ENCODE measurements at regions not wholly inside any gene's neighbourhood (a gene's known extent, or its start where the extent isn't known, plus 50 kb on each side); places are given as distances from the start of the nearest gene placed in this dataset.

DNA sequence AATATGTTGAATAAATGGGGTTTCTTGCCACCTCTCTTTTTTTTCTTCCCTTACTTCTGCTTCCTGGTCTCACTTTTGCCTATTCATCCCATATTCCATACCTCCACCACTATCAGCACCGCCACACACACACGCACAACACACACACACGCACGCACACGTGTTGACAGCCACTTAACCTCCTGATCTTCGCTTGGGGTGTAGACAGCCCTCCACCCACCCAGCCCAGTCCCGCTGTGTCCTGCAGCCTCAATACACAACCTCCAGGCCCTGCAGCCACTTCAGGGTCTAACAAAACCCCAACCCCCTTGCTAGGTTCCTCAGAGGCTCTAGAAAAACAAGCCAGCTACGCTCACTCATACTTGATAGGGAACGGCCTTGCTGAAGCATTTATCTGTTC lies 72.3 kb downstream of the LINC00237 start:
- DNase-seq, result no peak

DNA sequence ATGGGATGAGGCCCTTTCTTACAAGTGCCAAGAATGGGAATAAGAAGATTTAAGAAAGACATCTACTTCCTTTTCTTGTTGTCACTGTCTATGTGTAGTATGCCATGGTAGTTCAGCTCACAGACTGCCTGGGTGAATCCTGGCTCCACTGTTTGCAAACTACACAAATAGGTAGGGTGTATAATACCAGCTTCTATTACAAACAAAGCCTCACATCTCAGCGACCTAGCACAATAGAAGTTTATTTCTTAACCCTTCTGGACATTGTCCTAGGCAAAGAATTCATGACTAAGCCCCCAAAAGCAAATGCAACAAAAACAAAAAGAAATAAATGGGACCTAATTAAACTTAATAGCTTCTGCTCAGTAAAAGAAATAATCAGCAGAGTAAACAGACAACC lies 74.5 kb downstream of the LINC00237 start:
- DNase-seq, result peak; percentile 50

DNA sequence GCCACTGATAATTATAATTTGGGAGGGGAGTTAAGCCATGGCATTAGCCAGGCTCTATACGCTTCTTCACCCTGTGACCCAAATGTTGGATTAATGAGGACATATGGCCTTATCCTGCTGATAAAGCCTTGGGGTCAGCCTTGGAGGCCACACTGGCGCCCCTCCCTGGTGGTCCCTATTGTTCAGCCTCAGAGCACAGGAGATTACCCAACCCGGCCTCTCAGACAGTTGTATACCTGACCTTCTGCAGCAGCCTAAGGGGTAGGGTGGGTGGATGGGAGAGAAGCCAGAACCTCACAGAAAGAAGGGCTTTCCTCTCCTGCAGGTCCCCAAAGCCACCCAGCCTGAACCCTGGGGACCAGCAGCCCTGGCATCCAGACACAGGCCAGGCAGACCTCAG lies 76.8 kb downstream of the LINC00237 start:
- no peak for DNase-seq

DNA sequence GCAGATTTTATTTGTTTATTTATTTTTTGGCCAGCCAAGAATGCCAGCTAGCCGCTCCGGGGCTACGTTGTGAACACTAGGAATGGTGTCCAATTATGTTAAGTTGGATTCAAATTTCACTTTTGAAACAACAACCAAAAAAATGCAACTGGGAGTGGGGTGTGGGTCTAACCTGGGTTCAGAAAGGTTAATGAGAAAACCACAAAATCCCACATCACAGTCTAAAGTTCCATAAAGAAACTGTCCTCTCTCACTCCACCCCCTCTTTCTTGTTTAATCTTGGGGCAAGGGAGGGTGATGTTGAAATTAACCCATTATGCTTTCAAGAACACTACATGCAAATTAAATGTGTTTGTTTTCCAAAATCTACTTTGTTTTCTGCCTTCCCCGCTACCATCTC lies 77.2 kb downstream of the LINC00237 start:
- no peak for DNase-seq

DNA sequence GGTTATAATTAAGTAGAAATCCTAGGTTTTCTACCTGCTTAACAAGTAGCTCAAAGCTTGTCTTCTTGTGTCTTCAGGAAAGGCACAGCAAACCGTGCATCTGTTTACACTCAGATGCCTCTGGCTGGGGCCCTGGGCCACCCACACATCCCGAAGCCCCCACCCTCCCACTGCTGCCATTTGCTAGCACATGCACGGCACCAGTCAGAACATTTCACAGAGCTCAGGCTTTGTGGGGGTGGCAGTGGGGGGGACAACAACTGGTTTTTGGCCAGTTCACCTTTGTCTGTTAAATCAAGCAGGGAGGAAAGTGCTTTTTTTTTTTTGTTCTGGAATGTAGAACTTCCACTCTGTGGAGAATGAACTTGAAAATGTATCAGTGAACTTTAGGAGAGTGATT lies 77.7 kb downstream of the LINC00237 start:
- no peak for DNase-seq

DNA sequence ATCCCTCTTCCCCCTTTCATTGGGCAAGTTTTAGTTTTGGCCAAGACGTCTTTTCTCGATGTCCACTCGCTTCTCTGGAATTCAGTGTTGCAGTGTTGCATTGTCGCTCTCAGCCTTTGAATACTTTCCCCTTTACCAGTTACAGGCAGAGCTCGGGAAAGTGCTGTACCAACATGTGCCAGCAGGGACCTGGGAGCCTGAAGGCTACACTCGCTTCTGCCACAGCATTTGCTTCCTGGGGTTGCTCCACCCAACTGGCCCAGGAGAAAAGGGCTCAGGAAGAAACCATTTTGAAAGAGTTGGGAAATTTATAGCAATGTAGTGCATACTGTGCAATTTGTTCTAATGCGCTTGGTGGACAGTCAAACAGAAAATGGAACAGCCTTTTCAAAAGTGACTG lies 78.6 kb downstream of the LINC00237 start:
- DNase-seq, result no peak

DNA sequence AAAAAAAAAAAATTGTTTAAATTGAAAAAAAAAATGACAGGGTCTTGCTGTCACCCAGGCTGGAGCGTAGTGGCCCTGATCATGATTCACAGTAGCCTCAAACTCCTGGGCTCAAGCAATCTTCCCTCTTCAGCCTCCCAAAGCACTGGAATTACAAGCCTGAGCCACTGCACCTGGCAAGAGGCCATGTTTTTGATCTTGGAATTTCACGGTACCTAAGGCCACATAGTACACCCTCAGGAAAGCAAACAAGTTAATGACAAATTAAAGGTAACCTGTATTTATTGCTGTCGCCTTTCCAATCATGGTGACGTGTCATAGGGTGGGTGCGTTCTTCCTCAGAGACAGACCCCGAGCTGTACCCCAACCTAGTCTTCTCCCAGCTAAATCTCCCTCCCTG lies 79.2 kb downstream of the LINC00237 start:
- DNase-seq, result no peak

DNA sequence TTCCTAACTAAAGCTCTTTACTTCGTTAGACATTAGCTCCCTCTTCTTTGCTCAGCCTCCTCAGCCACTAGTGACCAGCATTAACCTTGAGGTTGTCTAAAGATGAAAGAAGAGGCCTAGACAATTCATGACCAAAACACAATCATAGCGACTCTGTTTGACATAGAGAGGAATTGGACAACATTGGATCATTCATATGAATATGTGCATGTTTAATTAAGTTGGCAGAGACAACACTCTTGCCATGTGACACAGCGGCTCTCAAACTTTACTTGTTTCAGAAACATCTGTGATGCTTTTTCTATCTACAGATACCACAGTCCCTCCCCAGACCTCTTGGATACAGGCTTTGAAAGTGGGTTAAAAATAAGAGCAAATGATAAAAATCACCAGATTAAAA lies 81.7 kb downstream of the LINC00237 start:
- DNase-seq, result no peak

DNA sequence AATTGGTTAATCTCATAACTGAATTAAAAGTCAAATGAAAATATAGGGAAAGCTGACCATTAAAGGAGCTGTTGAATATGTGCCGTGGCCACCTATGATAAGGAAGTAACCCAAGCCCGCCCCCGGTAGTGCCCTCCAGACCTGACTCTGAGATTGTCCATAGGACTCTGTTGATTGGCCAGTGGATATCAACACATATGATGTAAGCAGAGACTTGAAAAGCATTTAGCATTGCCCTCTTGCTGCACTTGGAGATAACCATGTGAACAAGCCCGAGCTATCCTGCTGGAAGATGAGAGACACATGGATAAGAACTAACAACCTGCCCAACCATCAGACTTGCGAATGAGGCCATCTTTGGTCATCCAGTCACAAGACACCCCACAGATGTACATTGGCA lies 83.2 kb downstream of the LINC00237 start:
- DNase-seq, result no peak

DNA sequence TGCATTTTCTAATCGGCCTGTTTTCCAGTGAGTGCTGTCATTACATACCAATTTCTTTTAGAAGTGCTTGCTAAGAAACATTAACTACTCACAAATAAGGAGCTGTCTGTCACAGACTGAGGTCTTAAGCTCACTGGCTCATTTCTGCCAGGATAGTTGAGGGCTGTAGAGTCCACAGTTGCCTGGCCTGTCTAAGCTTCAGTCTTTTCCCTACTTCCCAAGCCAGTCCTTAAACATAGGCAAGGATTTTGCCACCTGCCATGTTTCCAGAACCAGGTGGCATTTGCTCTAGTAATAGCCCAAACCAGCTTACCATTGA lies 84.7 kb downstream of the LINC00237 start:
- no peak for DNase-seq

DNA sequence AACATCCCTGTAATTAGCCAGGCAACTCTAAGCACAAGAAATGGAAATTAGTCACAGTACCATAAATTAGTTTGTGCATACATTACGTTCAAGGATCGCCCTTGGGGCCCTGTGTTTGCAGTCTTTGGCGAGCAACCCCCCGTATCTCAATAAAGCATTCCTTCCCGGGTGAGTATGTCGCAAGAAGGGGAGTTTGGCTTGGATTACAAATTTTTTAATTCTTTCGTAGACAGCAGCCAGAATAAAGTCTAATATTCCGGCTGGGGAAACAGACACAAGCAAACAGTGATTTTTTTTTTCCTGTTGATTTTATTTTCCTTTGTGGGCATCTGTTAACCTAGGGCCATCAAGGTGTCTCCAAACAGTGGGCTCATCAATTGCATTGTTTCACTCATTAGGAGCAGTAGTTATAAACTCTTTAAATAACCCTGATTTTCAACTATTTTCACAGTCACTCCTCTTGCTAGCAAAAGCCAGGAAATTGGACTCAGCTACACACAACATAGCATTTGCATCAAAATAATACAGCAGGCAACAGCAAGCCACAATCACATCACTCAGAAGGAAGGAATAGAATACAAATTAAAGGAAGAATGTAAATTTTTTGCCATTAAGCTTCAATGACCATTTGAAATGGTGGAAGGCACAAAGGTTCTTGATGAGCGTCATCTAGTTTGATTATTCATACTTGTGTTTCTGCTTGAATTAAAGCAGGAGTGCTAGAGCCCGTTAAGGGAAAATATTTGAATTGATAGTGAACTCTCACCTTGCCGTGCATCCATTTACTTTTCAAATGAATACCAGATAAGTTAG lies 85.3 kb downstream of the LINC00237 start:
- no peak for DNase-seq

DNA sequence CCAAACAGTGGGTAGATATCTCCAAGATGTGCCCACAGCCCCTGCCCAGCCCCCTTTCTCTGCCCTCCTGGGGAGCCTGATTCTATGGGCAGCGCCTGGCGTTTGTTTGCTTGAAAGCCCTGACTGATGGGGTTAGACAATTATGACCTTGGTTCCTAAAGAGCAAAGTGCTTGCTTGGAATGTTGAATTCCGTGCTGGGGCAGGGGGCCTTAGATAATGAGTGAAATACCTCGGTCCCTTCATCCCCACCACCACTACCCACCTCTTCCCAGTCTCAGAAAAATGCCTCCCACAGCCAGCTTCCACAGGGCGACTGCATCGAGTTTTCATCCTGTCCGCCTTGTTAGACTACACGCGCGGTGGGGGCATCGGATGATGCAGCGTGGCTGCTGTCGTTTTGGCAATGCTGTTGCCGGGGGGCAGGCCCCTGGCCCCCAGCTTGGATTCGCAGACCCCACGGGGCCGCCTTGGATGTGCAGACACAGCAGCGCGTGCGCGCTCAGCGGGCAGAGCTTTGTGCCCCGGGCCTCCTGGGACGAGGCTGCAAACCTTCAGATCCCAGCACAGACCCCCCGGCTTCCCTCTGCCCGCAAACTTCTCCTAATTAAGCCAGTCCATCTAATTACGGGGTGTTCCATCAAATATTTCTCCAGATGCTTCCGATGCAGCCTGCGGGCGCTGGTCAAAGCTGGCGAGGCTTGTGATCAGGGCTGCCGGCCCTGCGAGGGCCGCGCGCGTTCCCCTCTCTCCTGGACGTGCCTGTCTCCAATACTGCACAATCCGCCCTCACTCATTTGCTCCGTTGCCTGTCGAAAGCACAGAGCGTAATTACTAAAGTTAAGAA lies 86.1 kb downstream of the LINC00237 start:
- DNase-seq, result no peak

DNA sequence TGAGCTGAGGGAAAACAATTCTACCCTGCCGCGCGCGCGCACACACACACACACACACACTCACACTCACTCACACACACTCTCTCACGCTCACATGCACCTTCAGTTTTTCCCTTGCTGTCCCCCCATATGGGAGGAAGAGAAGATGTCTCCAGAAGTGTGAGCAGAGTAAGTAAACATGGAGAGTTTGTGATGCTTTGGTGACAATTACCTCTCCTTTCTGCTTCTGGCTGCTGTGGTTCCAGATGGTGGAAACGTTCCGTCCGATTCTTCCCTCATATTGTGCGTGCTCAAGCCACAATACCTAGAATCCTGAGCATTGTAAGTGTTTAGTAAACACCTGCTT lies 86.7 kb downstream of the LINC00237 start:
- DNase-seq, result no peak

DNA sequence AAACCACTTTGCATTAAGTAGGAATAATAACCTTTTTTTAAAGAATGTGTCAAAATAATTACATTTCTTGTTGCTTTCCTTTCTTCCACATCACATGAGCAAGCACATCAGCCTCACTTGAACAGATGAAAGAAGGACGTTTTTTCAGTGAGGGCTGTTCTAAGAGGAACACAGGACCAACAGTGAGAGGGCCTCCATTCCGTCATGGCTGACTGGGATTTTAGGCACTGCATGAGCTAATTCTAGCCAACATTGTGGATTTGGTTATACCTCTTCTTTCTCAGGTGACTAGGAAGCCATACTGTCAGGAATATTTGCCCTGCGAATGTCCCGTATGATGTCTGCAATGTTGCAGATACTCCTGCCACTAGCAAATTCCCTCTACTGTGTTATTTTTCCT lies 87.6 kb downstream of the LINC00237 start:
- DNase-seq, result no peak

DNA sequence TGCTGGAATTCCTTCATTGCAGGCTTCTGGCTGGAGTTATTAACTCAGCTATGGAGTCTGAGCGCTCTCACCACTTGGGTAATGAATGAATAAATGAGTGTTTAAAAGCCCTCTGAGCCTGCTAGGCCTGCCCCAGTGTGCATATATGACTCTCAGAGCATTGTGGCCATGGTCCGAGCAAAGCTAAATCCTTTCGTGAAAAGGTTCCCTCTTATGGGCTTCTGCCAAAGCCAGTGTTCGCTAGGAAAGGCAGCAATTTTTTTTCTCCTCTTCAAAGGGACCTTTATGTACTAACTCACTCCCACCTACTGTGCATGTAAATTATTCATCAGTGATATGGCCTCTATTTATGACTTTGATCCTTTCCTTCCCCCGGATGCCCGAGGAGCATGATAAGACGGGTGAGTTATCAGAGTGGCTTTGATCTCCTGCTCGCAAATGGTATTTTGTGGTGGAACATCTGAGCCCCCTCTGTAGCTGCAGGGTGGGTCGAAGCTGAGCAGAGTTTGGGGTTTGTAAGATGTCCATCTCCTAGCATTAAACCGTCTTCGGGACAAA lies 88.6 kb downstream of the LINC00237 start:
- no peak for DNase-seq

DNA sequence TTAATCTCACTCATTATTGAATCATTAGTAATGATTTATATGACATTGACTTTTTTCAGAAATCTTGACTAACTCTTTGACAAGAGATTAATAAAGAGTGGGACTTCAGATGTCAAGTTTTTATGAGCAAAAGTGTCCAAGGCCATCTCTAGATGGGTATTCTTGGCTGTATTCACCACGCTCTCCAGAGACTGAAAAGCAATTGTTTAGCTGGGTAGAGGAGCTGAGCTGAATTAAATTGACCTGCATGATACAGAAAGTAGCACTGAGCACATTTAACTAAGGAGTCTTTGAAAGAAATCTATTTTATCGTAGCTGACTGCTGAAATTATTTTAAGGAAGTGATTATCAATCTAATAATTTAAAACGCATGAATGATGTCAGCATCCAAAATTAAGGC lies 89.4 kb downstream of the LINC00237 start:
- DNase-seq, result no peak

DNA sequence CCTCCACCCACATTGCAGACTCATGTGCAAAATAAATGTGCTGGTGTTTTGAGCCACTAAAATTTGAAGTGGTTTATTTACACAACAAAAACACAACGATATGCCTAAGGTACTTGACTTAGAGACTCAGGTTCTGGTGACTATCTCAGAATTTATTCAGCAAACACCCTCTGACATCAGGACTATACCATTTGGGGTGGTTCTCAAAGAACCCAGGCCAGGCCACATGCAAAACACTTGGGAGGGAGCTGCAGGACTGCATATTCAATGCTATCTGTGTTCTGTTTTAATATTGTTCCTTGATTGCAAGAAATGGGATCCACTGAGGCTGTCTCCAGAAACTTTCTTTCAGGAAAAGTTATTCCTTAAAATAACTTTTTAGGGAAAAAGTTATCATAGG lies 91.6 kb downstream of the LINC00237 start:
- no peak for DNase-seq

DNA sequence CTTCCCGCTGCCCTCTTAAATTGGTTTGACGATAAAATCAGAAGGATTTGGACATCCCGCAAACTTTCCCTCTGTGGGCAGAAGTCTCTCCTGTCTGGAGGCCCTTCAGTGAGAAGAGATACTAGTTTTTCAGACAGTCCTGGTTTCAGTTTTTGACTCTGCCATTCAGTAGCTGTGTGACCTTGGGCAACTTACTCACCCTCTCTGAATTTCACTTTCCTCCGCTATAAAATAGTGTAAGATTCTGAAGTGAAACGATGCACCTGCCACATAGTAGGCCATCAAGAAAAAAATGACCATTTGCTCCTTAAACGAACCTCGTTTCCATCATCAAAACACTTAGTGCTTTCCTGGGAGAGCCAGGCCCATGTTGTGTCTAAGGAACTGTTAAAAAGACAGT lies 97.2 kb downstream of the LINC00237 start:
- DNase-seq, result no peak

DNA sequence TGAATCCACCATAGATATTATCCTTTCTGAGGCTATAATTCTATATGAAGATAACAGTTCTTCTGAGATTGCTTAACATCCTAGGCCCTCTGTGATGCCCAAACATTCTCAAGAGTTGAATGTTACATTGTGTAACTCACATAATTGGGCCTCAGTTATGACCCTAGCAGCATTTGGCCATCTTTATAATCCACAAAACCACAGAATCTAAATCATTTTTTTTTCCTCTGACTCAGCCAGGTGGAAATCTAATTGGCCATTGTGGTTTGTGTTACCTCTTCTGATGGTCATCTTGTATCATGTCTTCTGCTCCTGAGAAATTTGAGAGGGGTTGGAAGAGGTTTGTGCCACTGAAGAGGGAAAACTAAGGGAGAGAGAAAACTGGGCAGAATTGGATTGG lies 99.5 kb downstream of the LINC00237 start:
- no peak for DNase-seq

DNA sequence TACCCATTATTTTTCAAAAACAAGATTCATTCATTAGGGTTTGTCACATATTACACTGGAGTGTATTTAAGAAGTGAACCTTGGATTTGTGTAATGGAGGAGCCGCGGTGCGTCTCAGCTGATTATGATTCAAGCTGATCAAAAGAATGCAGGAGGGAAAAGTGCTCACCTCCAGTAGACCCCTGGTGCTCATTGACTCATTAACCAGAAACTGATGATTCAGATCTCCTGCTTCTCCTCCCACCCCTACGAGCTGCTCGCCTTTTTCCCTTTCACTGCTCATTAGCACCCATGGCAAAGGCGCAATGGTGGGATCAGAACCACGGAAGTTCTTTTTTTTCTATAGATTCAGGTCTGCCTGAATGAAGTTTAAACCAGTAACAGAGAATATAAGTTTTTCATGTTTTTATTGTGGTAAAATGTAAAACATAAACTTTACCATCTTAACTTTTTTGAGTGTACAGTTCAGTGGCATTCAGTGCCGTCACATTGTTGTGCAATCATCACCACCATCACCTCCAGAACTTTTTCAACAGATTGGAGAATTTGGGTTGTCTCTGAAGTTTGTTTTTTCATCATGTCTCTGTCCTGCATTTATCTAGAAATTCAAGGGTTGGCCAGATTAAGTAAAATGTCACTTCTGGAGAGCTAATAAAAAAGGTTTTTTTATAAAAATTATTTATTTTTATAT lies 101.6 kb downstream of the LINC00237 start:
- DNase-seq, result no peak

DNA sequence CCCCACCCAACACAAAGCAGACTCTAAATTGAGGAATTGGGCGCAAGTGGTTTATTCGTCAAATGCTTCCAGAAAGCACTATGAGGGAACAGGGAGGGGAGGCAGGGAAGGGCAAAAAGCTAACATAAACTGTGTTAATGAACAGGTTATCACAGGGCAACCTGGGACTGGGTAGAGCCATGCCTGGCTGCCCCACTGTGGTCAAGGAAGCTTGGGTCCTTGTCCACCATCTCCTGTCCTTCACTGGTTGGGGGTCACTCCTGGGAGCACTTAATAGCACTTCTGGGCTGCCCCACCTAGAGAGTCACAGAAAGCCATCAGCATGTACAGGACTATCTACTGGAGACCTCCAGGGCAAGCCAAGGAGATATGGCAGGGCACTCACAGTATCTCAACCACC lies 102.3 kb downstream of the LINC00237 start:
- no peak for DNase-seq

DNA sequence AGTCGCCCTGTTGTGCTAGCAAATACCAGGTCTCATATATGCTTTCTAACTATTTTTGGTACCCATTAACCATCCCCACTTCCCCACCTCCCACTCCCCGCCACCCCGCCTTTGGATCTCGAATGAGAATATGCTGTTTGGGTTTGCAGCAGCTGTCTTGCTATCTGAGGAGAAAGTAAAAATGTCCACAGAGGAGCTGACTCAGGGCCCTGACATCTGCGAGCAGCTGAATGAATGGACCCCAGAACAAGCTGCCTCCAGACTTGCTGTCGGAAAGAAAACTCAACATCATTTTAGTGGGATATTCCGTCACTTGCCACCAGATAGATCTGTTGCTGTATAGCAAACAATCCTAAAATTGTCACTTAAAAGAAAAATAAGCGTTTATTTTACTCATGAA lies 103.7 kb downstream of the LINC00237 start:
- DNase-seq, result no peak

DNA sequence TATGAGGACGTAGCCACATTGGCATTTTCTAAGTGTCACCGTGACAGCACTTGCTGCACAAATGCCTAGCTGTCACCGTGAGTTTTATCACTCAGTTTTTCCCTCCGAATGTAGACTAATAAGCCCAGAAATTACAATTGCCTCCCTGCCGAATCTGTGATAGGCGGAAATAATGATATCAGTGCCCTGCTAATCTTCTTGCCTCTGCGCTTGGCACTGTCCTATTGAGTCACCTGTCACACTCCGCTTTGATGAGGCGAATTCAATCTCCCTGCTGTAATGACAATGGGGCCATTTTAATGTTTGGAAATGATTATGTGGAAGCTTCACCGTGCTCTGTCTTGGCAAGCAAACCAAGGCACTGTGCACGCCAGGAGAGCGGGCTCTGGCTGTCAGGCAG lies 112.8 kb downstream of the LINC00237 start:
- DNase-seq, result peak; percentile 78

All from COR-L47 (cell line).